ENCODE measurements at regions not wholly inside any gene's neighbourhood (a gene's known extent, or its start where the extent isn't known, plus 50 kb on each side); places are given as distances from the start of the nearest gene placed in this dataset.

GRCh38 chr10:88131511-88132139, 268.2 kb downstream of the PTEN start:
- no peak for DNase-seq

GRCh38 chr10:88136712-88137111, 273.3 kb downstream of the PTEN start:
- DNase-seq, result no peak

- DNase-seq, result no peak
These were observed 275.0 kb downstream of the PTEN start for GRCh38 chr10:88138319-88138848.

GRCh38 chr10:88147000-88147798, 283.8 kb downstream of the PTEN start:
- no peak for DNase-seq

GRCh38 chr10:88149906-88150305, 286.5 kb downstream of the PTEN start:
- no peak for DNase-seq

GRCh38 chr10:88150339-88150738, 286.9 kb downstream of the PTEN start:
- peak; percentile 72 for DNase-seq

- peak; percentile 79 for DNase-seq
These were observed 289.3 kb downstream of the PTEN start for GRCh38 chr10:88152728-88153133.

- no peak for DNase-seq
These were observed 291.3 kb downstream of the PTEN start for GRCh38 chr10:88154596-88155250.

- DNase-seq, result peak; percentile 18
These were observed 292.9 kb downstream of the PTEN start for GRCh38 chr10:88156341-88156740.

GRCh38 chr10:88157981-88158465, 294.6 kb downstream of the PTEN start:
- peak; percentile 67 for DNase-seq

- DNase-seq, result peak; percentile 3
These were observed 295.2 kb downstream of the PTEN start for GRCh38 chr10:88158526-88159122.

GRCh38 chr10:88159127-88159829, 295.9 kb downstream of the PTEN start:
- peak; percentile 31 for DNase-seq

- DNase-seq, result no peak
These were observed 297.6 kb downstream of the PTEN start for GRCh38 chr10:88161070-88161469.

GRCh38 chr10:88161756-88162155, 298.3 kb downstream of the PTEN start:
- DNase-seq, result no peak

- peak; percentile 48 for DNase-seq
These were observed 299.4 kb downstream of the PTEN start for GRCh38 chr10:88162852-88163251.

- DNase-seq, result no peak
These were observed 300.1 kb downstream of the PTEN start for GRCh38 chr10:88163572-88163971.

GRCh38 chr10:88164471-88164870, 301.0 kb downstream of the PTEN start:
- DNase-seq, result no peak

GRCh38 chr10:88165849-88166271, 302.4 kb downstream of the PTEN start:
- DNase-seq, result no peak

GRCh38 chr10:88168171-88169036, 305.0 kb downstream of the PTEN start:
- no peak for DNase-seq

- DNase-seq, result no peak
These were observed 305.6 kb downstream of the PTEN start for GRCh38 chr10:88169037-88169319.

GRCh38 chr10:88170628-88171027, 307.2 kb downstream of the PTEN start:
- no peak for DNase-seq

GRCh38 chr10:88172159-88172558, 308.7 kb downstream of the PTEN start:
- no peak for DNase-seq
